Lung (tissue), 11 donors: ENCODE measurements at regions not wholly inside any gene's neighbourhood (a gene's known extent, or its start where the extent isn't known, plus 50 kb on each side); places are given as distances from the start of the nearest gene placed in this dataset.

Experiments used
- ATAC-seq: fragments of 200-7000 bp; cut with Tn5 transposase; one replicate; pipeline ENCODE4 v1.9.1; 2020; ENCODE audit warnings: moderate number of reproducible peaks; ENCODE audit not compliant: insufficient read depth, low FRiP score
- DNase-seq, 3 donors: peaks; one replicate each; pipeline ENCODE4 v3.0.0-alpha.2; 2013 to 2017
- H3K27ac ChIP-seq, 2 donors: one replicate each; pipeline ENCODE4 v1.5.1; 2013; ENCODE audit warnings: mild to moderate bottlenecking in 2 of 2, moderate library complexity in 2 of 2, control low read depth in 1 of 2, inconsistent platforms in 1 of 2, low read depth in 1 of 2, low read length in 1 of 2
- H3K27me3 ChIP-seq, 3 donors: one replicate each; pipeline ENCODE4 v1.5.1; 2013; ENCODE audit warnings: low read length in 2 of 3; ENCODE audit not compliant: control insufficient read depth in 3 of 3, insufficient read depth in 3 of 3
- H3K36me3 ChIP-seq, 4 donors: one replicate each; pipeline ENCODE4 v1.5.1; 2013; ENCODE audit warnings: low read length in 4 of 4, mild to moderate bottlenecking in 1 of 4, moderate library complexity in 1 of 4; ENCODE audit not compliant: control insufficient read depth in 4 of 4, insufficient read depth in 4 of 4
- H3K4me1 ChIP-seq, 5 donors: one replicate each; pipeline ENCODE4 v1.5.1; 2013; ENCODE audit warnings: low read length in 5 of 5, mild to moderate bottlenecking in 2 of 5, moderate library complexity in 1 of 5; ENCODE audit not compliant: control insufficient read depth in 5 of 5, insufficient read depth in 5 of 5
- H3K4me3 ChIP-seq: one replicate; pipeline ENCODE4 v1.5.1; 2013; ENCODE audit warnings: mild to moderate bottlenecking, control low read depth, moderate library complexity
- H3K9ac ChIP-seq, 2 donors: one replicate each; pipeline ENCODE4 v1.5.1; 2013; ENCODE audit warnings: low read length in 2 of 2, control low read depth in 1 of 2; ENCODE audit not compliant: insufficient read depth in 1 of 2
- H3K9me3 ChIP-seq, 4 donors: one replicate each; pipeline ENCODE4 v1.5.1; 2013; ENCODE audit warnings: low read length in 3 of 4, mild to moderate bottlenecking in 1 of 4, moderate library complexity in 1 of 4; ENCODE audit not compliant: control insufficient read depth in 4 of 4, insufficient read depth in 3 of 4
- WGBS, 2 donors: extraction: QIAGEN DNeasy Blood & Tissue Kit; methylation state at CpG; one replicate each; pipeline ENCODE4 v1.1.7; 2013; 5-methylcytosine and 5-hydroxymethylcytosine counted together
- TF ChIP-seq, protein P1 (sequence below): IDR thresholded peaks from 2 replicates; pipeline ENCODE4 v1.5.1; 2012; ENCODE audit warnings: mild to moderate bottlenecking; ENCODE audit errors: control extremely low read depth, extremely low read depth
- donor health status: control.
- donor health status: control.
- donor health status: Bipolar disorder and iron deficiency.
- donor health status: healthy.
- donor health status: DM: yes; HTN: yes; CAD: no.

DNA sequence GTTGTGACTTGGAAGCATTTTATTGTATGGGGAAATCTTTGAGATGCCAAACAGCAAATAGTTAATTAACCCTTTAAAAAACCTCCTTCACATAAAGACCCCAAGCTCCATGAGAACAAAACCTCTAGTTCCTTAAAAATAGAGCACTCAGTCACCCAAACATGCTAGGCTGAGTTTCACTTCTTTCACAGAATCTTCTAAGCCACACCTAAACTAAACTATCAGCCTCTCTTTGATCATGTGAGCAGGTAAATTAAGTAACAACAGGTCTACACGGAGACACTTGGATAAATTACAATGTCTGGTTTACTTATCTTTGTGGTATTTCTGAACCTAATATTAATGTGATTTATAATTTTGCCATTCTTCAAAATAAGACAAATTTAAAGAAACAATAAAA lies 205.2 kb upstream of the MARCKS start:
- Histone ChIP-seq H3K9ac (no peak overlapping the region), H3K4me3 (no peak overlapping the region), H3K4me1 (peaks cover 0 to 4% (median 0%) of the 10 kb centered on the region in 5 donors), H3K27ac (no peak overlapping the region), H3K9me3 (no peaks in the 10 kb centered on the region), H3K36me3 (no peaks in the 10 kb centered on the region), H3K27me3 (no peaks in the 10 kb centered on the region)
- TF ChIP-seq, protein P1, sequence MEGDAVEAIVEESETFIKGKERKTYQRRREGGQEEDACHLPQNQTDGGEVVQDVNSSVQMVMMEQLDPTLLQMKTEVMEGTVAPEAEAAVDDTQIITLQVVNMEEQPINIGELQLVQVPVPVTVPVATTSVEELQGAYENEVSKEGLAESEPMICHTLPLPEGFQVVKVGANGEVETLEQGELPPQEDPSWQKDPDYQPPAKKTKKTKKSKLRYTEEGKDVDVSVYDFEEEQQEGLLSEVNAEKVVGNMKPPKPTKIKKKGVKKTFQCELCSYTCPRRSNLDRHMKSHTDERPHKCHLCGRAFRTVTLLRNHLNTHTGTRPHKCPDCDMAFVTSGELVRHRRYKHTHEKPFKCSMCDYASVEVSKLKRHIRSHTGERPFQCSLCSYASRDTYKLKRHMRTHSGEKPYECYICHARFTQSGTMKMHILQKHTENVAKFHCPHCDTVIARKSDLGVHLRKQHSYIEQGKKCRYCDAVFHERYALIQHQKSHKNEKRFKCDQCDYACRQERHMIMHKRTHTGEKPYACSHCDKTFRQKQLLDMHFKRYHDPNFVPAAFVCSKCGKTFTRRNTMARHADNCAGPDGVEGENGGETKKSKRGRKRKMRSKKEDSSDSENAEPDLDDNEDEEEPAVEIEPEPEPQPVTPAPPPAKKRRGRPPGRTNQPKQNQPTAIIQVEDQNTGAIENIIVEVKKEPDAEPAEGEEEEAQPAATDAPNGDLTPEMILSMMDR: no peak
- DNase-seq: no peak
- 36 to 72% methylated on average over 1 of the region's 1 CpG for WGBS, 2 donors
- ATAC-seq: no peak

DNA sequence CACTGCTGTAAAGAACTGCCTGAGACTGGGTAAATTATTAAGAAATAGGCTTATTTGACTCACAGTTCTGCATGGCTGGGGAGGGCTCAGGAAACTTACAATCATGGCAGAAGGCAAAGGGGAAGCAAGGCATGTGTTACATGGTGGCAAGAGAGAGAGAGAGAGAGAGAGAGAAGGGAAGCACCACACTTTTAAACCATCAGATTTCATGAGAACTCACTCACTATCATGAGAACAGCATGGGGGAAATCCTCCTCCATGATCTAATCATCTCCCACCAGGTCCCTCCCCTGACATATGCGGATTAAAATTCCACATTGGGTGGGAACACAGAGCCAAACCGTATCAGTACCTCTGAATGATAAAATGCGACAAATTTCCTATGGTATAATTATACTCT lies 203.9 kb upstream of the MARCKS start:
- DNase-seq (no peak), ATAC-seq (no peak)
- H3K9me3 ChIP-seq: no peaks in the 10 kb centered on the region
- 96 to 98% methylated on average over 3 of the region's 3 CpGs for WGBS, 2 donors
- H3K27ac ChIP-seq: no peak overlapping the region
- H3K9ac ChIP-seq: no peak overlapping the region
- H3K27me3 ChIP-seq: no peaks in the 10 kb centered on the region
- H3K36me3 ChIP-seq: no peaks in the 10 kb centered on the region
- no peak overlapping the region for H3K4me3 ChIP-seq
- peaks cover 0 to 4% (median 0%) of the 10 kb centered on the region in 5 donors for H3K4me1 ChIP-seq
- TF ChIP-seq, protein P1: no peak

DNA sequence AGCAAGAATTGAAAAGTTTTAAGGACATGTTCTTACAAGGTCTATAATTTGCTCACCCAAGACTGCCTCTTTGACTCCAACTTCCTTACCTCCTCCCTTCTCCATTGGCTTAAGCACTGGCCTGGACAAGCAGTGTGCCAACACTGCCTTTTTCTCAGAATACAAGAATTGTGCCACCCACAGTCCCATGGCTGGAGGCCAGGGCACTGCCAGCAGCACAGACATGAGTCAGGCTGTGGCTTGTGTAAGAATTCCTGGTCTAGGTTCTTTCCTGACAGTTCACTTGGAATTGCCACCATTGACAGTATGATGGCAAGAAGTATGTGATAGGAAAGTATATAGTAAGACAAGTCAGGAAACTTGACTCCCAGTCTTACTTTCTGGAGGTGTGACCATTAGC lies 202.7 kb upstream of the MARCKS start:
- DNase-seq (no peak), ATAC-seq (peak; percentile 89)
- peaks cover 0 to 4% (median 0%) of the 10 kb centered on the region in 5 donors for H3K4me1 ChIP-seq
- H3K27me3 ChIP-seq: no peaks in the 10 kb centered on the region
- H3K4me3 ChIP-seq: no peak overlapping the region
- TF ChIP-seq, protein P1: no peak
- no peak overlapping the region for H3K9ac ChIP-seq
- H3K9me3 ChIP-seq: no peaks in the 10 kb centered on the region
- no peak overlapping the region for H3K27ac ChIP-seq
- H3K36me3 ChIP-seq: no peaks in the 10 kb centered on the region

DNA sequence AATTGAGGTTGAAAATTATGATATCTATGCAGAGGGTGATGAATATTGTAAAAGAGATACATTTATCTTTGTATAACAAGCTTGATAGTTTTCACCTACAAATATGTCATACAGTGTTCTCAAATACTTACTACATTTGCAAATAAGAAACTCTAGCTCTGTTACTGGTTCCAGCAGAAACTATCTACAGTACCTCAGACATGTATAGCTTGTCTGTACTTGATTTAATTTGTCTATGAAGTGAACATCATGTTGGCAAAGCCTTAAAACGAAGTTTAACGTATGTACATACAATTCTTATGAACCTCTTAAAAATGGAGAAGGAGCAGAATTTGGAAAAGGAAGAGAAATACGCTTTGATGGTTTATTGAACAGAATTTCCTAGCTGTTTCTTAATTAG lies 201.4 kb upstream of the MARCKS start:
- Histone ChIP-seq H3K27ac (no peak overlapping the region), H3K4me1 (peaks cover 0 to 4% (median 0%) of the 10 kb centered on the region in 5 donors), H3K27me3 (no peaks in the 10 kb centered on the region), H3K9me3 (no peaks in the 10 kb centered on the region), H3K36me3 (no peaks in the 10 kb centered on the region), H3K9ac (no peak overlapping the region), H3K4me3 (no peak overlapping the region)
- 95 to 96% methylated on average over 3 of the region's 3 CpGs for WGBS, 2 donors
- DNase-seq (no peak), ATAC-seq (no peak)
- TF ChIP-seq, protein P1: no peak
